SKM-1 treated with dmso at 0.1 percent for 144 hours (cell line): ENCODE measurements at regions not wholly inside any gene's neighbourhood (a gene's known extent, or its start where the extent isn't known, plus 50 kb on each side); places are given as distances from the start of the nearest gene placed in this dataset.

Experiments used
- DNase-seq: peaks from one replicate; lab custom pipeline; 2025; ENCODE audit not compliant: unreplicated experiment; lab: John Stamatoyannopoulos, UW

- no peak for DNase-seq
Measured at GRCh38 chr12:77433799-77434198, 368.4 kb upstream of the E2F7 start.

GRCh38 chr12:77429426-77429825 lies 364.1 kb upstream of the E2F7 start:
- DNase-seq = no peak

- DNase-seq = no peak
Measured at GRCh38 chr12:77421152-77421551, 355.8 kb upstream of the E2F7 start.

GRCh38 chr12:77409551-77409950 lies 344.2 kb upstream of the E2F7 start:
- DNase-seq = no peak

DNA sequence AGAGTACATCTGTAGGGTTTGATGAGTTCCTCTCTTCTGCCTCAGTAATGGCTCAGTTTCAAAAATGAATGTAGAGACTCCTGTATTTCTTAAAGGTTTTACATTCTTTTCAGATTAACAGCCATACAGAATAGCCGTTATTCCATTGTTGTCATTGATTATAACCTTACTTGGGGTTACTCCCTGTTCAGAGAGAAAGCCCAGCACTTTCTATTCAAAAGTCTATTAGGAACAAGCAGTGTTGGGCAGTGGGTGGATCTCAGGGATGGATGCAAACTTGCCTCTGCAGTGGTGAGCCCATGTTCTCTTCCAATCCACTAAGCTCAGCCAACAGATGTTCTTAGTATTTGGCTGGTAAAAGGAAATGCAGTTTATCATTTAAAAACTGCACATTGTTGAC lies 342.6 kb upstream of the E2F7 start:
- DNase-seq = no peak

DNA sequence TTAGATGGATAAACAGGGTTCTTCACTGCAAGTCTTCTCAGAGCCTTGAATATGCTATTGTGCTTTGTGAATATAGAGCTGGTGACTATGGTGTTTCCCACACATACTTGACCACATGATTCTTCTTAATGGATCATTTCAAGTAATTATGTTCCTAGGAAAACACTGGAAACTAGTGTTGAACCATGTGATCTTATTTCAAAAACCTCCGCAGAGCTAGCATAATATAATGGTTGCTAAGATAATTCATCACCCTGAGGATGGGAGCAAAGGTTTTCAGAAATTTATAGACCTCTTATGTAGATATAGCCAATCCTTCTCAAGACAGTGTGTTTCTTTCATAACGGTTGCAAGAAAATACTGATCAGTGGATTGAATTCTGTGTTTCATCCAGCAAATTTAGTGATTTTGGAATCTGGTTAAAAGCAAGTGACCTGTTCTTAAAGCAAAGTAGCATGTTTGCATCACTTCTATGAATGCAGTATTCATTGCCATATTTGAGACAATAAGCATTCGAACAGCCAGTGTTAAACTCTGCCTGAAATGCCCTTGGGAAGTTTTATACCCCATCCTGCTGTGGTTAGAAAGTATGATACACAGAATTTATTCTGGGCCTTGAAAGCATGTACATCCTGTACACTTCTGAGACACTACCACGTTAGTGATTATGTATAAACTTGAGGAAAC lies 341.0 kb upstream of the E2F7 start:
- DNase-seq = no peak

DNA sequence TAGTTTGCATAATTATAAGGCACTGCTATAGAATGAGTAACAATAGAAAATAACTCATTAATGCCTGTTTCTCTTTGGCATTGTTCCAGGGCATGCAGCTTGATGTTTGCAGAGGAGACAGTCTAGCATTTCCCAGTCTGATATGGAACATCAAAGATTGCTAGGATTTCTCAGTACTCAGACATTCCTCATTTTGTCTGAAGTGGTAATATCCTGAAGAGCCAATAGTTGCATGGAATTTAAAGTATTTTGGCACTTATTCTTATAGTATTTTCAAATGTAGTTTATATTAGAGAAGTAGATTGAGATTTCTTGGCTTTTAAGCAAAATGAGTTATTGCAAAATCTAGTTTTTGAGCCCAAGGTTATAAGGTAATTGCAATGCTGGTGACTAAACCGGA lies 337.3 kb upstream of the E2F7 start:
- DNase-seq = no peak

- no peak for DNase-seq
Measured at GRCh38 chr12:77401770-77402081, 336.4 kb upstream of the E2F7 start.

DNA sequence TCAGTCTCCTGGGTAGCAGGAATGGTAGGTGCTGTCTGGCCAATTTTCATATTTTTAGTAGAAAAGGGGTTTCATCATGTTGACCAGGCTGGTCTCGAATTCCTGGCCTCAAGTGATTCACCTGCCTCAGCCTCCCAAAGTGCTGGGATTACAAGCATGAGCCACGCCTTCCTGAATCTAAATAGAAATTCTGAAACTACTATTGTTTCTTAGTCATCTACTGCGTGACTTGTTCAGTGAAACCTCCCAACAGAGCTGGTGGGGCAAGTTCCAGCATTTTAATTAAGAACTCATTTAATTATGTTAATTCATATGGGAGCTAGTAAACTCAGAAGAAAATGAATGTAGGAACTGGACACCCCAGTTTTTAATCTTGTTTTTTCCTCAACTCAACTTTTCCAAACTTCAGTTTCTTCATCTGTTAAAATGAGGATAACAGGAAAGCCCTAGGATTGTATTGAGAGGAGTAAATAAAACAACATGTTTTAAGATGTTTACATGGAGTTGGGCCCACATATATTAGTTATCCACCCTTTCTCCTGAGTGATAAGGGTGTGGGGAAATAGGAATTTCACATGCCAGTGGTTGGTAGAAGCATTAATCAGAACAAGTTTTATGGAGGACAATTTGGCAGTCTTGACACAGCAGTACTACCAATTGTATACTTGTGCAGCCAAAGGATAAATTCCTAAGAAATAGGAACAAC lies 335.8 kb upstream of the E2F7 start:
- no peak for DNase-seq

DNA sequence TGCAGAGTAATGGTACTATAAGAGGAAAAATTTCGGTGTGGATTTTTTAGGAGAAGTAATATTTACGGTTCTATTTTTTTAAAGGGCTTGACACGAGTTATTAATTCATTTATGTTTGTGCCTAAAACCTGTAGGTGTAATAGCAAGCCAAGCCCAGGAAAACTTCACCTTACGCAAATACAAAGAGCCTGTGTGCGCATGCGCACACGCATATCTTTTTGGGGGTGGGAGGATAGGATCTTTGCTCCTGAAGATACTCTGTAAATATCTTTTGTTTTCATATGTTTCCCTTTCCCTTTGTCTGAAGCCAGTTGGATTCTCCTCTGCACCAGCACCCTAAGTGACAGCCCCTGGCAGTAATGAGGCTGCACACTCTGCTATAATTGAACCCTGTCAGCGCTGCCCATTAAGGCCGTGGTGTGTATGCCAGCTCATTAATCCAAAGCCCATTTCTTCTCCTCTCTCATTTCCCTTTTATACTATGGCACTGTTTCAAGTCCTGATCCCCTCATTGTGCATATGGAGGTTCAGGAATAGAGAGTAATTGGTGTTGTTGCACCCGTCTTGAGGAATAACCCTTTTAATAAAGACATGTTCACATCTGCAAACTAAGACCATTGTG lies 327.2 kb upstream of the E2F7 start:
- DNase-seq = no peak

DNA sequence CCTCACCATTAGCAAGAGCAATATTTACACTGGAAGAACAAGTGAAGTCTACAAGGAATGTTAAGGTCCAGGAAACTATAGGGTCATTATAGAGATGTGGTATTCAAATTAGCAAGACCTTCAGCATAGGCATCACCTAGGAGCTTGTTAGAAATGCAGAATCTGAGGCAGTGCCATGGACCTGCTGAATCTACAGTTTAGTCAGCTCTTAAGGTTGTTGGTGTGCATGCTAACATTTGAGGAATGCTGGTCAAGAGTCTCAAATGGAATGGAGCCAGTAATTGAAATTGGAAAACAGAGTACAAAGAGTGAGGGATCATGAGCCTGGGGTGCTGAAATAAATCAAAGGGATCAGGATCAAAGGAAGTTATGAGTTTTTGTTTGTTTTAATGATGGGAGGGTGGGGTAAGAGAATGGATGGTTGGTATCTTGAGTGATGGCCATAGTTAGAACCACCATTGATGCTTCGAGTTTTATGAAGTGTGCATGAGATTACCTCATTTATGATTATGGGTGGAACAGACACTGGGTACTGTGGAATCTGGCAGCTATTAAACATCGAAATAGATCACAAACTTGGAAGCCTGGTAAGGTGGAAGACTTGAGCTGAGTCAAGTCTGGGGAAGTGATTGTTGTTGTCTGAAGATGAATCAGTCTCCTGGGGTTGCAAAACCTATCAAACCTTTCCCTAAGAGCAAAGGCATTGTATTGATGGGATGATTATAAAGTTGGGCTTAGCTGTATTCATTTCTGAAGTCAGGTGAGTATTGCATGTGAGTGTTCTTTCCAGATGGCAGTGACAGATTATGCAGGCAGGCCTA lies 323.3 kb upstream of the E2F7 start:
- DNase-seq = no peak

- no peak for DNase-seq
Measured at GRCh38 chr12:77387671-77388070, 322.3 kb upstream of the E2F7 start.

- no peak for DNase-seq
Measured at GRCh38 chr12:77387214-77387613, 321.8 kb upstream of the E2F7 start.

DNA sequence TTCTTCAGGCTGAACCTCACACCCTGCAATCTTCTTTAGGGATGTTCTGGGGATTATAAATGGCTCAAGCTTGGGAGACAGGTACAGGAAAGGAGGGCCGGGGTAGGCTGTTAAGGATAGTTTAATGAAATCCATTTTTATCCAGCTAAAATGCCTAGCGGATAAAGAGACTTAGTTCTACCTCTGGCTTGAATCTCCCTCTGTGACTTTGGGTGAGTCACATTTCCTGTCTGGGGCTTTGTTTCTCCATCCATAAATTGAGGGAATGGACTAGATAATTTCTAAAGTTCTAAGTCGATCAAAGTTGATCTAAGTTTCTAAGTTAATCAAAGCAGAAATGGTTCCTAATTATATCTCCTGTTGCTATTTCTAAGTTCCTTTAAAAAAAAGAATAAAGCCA lies 319.6 kb upstream of the E2F7 start:
- DNase-seq = no peak

DNA sequence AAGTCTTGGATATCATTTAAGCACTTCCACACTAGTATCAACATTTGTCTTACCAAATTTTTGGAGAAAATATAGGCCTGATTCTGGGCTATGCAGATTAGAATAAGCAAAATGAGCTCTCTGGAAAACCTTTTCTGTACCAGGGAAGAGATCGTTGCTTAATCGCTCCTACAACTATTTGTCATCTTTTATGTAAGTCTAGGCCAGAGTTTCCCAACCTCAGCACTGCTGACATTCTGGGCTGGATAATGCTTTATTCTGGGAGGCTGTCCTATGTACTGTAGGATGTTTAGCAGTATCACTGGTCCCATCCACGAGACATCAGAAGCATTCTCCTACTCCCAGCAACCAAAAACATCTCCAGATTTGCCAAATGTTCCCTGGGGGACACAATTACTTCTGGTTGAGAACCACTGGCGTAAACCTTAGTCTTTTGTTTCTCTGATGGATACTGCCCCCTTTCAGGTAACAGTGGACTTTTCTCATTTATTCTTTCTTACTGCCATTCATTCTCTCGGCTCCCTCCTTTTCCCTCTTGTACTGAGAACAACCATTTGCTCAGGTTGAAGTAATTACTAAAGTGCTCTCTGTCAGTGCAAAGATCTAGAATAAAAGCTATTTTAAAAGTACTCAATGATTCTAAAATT lies 316.9 kb upstream of the E2F7 start:
- no peak for DNase-seq

GRCh38 chr12:77377622-77378021 lies 312.3 kb upstream of the E2F7 start:
- no peak for DNase-seq

GRCh38 chr12:77377116-77377515 lies 311.7 kb upstream of the E2F7 start:
- DNase-seq = no peak

DNA sequence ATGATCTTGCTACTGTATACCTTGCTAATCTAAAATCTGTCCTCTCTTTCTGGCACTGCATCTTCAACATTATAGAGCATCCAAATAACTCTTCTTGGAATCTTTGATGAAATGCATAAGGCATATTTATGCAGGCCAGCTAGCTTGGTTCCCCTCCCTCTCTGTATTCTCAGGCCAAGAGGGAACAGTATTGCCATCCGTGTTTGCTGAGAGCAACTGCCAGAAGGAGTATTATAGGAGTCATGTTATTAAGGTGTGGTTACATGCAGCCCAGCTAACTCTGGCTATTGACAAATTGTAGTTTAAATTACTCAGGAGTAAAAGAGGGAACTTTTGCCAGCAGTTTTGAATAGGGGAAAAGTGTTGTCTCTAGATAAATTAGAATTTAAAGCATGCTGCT lies 309.3 kb upstream of the E2F7 start:
- DNase-seq = no peak

GRCh38 chr12:77372494-77372893 lies 307.1 kb upstream of the E2F7 start:
- DNase-seq = no peak

- no peak for DNase-seq
Measured at GRCh38 chr12:77372026-77372425, 306.7 kb upstream of the E2F7 start.

DNA sequence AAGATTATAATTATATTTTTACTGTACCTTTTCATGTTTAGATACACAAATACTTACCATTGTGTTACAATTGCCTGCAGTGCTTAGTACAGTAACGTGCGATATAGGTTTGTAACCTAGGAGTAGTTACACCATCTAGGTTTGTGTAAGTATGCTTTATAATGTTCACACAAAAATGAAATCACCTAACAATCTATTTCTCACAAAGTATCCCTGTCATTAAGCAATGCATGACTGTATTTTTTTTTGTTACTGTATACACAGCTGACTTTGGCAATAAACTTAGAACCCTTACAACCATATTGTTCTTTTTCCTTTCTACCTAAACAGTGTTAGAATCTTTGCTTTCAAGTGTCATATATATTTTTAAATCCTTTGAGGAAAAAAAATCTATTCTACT lies 303.0 kb upstream of the E2F7 start:
- no peak for DNase-seq
